Skeletal muscle cell (primary cell): ENCODE measurements at regions not wholly inside any gene's neighbourhood (a gene's known extent, or its start where the extent isn't known, plus 50 kb on each side); places are given as distances from the start of the nearest gene placed in this dataset.
"Not testable (repeated sequence)": the region's sequence is repeated elsewhere in the genome, so short reads cannot be mapped to it uniquely, and the experiment has no call there.

Source experiments
- DNase-seq: peaks from one replicate; pipeline ENCODE4 v3.0.0-alpha.2; 2010; ENCODE audit warnings: low read depth
- H3K4me3 ChIP-seq: 2 replicates; pipeline ENCODE4 v1.5.1; 2011; ENCODE audit warnings: low read depth, mild to moderate bottlenecking, control low read depth, low read length, moderate library complexity

DNA sequence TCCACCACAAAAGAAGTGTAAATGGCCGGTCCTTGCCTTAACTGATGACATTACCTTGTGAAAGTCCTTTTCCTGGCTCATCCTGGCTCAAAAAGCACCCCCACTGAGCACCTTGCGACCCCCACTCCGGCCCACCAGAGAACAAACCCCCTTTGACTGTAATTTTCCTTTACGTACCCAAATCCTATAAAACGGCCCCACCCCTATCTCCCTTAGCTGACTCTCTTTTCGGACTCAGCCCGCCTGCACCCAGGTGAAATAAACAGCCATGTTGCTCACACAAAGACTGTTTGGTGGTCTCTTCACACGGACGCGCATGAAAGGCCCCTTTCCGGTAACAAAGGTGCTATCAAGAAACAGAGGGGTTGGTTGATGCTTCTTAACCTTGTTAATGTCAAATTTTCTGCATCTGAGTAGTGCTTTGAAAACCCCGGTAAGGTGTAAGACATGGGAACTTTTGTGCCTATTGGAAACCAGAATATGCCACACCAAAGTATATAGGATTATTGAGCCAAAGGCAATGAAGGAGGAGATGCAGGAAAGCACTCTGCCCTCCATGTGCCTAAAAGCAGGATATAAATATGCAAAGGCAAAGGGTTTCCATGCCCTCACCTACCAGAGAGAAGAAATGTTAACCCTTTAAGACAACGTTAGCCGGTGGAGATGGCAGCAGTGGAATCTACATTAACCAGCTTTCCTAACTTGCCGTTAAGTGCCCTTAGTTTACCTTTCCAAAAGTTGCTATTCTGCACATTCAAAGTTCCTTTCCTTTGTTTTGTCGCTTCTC lies 105.4 kb upstream of the LDB2 start:
- DNase-seq, H3K4me3 ChIP-seq: not testable (repeated sequence)

DNA sequence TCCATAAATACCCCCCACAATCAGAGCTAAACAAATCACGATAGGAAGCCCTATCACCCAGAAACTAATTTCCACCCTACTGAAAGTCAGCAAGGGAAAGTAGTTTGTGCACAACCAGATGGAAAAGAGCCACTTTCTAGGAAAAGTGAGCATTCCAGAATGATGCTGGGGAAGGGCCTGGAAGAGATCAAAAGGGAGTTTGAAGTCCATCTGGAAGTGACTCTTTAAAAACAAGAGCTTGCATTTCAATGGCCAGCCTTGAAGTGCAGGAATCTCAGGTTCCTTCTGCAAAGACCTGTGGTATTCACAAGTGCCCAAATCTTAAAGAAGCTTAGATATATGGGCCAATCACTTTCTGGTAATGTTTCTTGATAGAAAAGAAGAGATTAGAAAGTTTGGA lies 97.0 kb upstream of the LDB2 start:
- no peak for DNase-seq
- H3K4me3 ChIP-seq, result no peak overlapping the region

DNA sequence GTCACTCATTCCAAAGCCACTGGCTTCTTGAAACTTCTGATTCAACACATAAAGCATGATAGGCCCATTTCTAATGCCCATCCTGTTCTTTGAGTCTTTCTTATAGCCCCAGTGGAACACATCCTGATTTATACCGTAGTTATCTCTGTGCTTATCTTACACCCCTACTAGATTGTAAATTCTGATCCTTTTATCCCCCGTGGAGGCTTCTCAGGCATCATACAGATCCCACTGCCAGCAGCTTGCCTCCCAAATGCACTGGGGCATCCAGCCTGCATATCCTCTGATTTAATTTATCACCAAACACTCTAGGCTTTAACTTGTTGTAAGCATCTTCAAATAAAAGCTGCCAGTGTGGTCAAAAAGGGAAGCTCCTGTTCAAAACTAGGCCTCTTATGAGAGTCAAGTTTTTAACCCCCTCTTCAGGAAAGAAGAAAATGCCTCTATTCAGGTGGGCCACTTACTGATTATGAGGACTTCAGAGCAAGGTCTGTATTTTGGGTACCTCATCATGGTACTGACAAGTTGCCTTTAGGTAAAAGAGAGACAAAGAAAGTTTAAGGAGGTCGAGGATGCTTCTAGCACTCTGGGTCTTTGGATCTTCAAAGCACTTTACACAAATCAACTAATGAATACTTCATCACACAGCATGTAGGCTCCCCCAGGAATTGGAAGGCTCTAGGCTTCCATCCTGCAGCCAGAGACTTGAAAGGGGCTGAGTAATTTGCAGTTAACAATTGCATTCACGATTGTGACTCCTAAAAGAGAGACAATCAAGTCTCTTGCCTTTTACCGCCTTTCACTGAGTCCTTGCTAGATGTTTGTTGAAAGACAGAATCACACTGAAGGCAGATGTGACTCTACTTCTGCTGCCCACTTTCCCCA lies 95.8 kb upstream of the LDB2 start:
- no peak for DNase-seq
- H3K4me3 ChIP-seq, result no peak overlapping the region

DNA sequence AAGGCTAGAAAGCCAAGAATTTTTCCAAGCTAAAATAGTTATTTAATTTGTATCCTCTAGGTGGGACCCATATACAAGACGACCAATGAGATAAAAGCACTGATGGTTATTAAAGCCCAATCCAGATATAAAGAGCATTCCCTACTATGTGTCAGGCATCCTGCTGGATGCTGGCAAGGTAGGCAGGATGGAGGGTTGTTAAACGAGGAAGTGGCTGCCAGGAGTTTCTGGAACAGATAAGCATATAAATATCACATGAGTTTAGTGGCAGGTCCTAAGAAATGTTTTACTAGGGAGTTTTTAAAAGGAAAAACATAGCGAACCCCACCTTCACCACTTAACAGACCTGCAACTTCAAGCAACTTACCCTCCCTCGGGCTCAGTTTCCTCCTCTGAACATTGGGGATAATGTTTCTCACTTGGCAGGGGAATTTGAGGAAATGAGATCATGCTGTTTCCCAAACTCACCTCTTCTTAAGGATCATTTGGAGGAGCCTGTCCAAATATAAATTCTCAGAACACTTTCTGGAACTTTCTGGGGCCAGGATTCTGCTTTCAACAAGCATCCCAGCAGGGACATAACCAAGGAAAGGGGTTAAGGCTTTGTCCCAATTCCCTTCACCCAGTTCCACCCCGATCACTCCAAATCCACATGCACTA lies 94.3 kb upstream of the LDB2 start:
- H3K4me3 ChIP-seq, result no peak overlapping the region
- DNase-seq, result no peak

DNA sequence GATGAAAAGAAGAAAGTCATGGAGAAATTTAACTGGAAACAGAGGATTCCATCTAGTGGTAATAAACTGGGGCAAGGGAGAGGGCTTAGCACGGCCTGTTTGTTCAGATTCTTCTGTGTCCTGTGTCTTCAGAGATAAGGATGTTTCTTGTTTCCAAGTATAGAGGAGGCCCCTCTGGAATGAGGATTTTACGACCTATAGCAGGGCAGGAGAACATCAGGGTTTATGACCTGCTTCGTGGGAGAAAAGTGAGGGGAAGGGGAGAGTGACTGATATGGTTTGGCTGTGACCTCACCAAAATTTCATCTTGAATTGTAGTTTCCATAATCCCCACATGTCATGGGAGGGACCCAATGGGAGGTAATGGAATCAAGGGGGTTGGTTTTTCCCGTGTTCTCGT lies 93.0 kb upstream of the LDB2 start:
- DNase-seq, result no peak
- no peak overlapping the region for H3K4me3 ChIP-seq

DNA sequence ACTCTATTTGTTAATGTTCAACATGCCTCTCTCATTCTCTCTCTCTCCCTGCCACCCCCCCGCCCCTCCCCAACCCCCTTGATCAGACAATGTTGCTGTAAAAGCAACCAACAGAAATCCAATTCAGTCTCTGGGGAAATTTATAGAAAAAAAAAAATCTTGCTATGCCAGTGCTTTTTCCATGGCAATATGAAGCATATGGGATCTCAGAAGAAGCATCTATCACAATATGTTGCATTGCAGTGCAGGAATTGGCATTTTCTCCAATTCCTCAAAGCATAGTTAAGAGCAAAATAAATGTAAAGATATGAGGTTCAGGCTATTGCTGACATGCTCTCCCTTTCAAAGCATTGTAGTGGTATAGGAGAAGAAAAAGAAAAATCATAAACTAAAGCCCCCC lies 90.9 kb upstream of the LDB2 start:
- DNase-seq, result no peak
- no peak overlapping the region for H3K4me3 ChIP-seq

DNA sequence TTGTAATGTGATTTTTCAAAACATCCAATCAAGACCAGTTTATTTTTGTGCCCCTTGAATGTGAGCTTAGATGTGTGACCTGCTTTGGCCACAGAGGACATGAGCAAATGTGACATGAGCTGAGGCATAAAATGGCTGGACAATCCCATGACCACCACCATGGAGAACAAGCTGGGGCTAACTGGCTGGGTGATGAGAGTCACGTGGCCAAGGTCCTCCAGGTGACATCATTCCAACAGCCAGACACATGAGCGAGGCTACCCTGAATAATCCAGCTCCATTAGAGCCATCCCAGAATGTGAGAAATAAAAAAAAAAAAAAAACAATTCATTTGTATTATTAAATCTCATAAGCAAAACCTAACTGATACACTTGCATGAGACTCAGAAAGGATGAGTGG lies 90.4 kb upstream of the LDB2 start:
- DNase-seq, result no peak
- no peak overlapping the region for H3K4me3 ChIP-seq

DNA sequence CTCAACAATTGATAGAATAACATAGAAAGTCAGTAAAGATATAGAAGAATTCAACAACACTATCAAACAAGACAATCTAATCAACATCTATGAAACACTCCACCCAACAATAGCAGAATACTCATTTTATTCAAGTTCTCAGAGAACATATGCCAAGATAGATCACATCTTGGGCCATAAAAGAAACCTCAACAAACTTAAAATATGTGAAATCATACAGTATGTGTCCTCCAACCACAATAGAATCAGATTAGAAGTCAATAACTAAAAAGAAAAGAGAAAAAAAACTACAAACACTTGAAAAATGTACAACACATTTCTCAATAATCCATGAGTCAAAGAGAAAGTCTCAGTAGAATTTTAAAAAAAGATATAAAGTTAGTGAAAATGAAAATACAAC lies 78.6 kb upstream of the LDB2 start:
- no peak overlapping the region for H3K4me3 ChIP-seq
- no peak for DNase-seq

DNA sequence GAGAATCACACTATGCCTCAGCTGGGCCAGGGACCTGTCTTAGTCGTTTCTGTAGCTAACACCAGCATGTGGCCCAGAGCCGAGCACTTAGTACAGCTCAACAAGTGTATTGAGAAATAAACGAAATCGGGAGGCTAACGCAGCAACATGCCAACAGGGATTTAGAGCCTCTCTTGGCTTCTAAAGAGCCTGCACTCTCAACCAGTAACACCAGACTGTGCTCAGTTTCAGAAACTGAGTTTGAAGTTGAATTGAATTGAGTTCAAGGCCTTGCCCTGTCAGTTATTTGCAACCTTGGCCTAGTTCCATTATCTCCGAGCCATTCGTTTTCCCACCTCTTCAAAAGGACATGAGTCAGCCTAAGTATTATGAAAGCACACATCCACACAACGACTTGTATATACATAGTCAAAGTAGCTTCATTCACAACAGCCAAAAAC lies 71.3 kb upstream of the LDB2 start:
- DNase-seq, result peak; percentile 72
- no peak overlapping the region for H3K4me3 ChIP-seq

DNA sequence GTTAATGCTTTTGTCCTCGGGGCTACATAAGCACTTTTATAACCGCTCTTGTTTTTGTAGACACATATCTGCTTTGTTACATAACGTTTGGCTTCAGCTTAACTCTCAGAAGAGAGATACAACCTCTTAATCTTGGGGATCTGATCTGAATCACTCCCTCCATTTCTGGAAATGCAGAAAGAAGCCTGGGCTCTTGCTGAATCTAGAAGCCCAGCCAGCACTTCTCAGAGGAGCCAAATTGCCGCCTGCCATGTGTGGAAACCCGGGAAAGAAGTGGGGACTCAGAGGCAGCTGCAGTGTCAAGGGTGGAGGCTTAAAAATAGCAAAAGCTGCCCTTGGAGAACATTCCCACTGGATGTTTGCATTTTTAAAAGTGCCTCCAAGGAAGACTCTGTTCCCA lies 69.3 kb upstream of the LDB2 start:
- peak; percentile 19 for DNase-seq
- H3K4me3 ChIP-seq, result no peak overlapping the region

DNA sequence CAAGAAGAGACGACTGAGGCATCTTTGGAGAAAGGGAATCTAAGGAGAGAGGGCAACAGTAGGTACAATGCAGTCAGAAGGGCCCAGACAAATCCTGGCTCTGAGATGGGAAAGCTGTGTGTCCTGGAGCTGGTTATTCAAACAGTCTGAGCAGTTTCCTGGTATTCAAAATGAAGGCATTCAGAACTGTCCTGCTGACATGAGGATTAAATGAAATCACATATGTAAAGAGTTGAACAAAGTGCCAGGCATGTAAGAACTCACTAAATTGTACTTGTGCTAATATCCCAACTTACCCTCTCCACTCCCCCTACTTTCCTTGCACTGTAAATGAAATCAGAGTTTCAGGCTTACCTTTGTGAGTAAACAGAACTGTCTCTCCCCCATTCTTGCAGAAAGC lies 60.9 kb upstream of the LDB2 start:
- no peak for DNase-seq
- H3K4me3 ChIP-seq, result no peak overlapping the region

DNA sequence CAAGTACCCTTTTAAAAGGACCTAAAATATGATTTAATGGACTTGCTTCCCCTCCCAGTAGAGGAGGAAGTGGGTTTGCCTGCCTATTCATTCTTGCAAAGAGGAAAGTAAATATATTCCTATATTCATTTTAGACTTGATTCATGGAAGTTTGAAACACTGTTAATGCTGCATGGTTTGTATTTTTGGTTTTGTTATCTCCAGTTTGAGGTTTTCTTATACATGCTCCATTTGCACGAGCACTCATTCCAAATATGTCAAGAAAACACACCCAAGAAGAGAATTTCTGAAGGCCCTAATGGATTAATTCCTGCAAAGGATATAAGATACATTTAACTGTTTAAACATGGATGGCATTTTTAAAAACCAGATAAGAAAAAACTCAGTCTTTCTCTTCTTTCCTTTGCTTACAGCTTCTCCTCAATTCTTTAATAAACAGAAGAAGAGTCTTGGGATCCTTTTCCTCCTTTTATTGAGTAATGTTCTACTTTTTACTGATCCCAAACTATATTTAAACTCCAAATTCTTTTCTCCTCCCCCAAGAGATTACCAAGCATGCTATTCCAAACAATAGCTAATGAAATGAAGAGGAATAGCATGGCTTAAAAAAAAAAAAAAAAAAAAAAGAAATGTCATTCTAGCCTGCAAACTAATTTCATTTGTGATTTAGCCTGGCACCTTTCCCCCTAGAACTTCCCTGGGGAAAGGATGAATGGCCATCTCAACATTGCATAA lies 54.6 kb upstream of the LDB2 start:
- H3K4me3 ChIP-seq, result no peak overlapping the region
- DNase-seq, result no peak

DNA sequence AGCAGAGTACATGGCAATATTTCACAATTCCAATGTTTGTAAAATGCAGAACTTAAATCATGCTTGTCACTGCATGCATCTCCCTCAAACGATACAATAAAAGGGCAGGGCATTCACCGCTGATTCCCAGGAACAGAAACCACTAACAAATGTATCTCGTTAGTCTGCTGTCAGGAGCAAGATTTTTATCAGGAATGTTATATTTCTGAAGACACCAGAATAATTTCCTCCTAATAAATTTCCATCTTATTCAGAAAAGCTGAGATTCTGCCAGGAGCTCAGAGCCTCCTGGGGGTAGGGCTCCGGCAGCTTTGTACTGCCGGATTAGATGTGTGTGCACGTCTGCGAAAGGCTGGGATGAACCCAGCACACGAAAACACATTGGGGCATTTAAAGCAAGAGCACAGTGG lies 54.0 kb upstream of the LDB2 start:
- no peak for DNase-seq
- H3K4me3 ChIP-seq, result no peak overlapping the region
